ENCODE measurements at regions not wholly inside any gene's neighbourhood (a gene's known extent, or its start where the extent isn't known, plus 50 kb on each side); places are given as distances from the start of the nearest gene placed in this dataset.
"Not testable (repeated sequence)": the region's sequence is repeated elsewhere in the genome, so short reads cannot be mapped to it uniquely, and the experiment has no call there.

- DNase-seq (ENCODE audit: low read depth in 2 of 2, low spot score in 1 of 2): no peak
Observed at GRCh38 chr3:102682741-102683140, 247.9 kb downstream of the ZPLD1 start.

- DNase-seq (ENCODE audit: low read depth in 2 of 2, low spot score in 1 of 2): no peak
Observed at GRCh38 chr3:102686792-102687191, 252.0 kb downstream of the ZPLD1 start.

GRCh38 chr3:102687851-102688555 lies 253.2 kb downstream of the ZPLD1 start:
- no peak for DNase-seq (ENCODE audit: low read depth in 2 of 2, low spot score in 1 of 2)

GRCh38 chr3:102688556-102688930 lies 253.7 kb downstream of the ZPLD1 start:
- no peak for DNase-seq (ENCODE audit: low read depth in 2 of 2, low spot score in 1 of 2)

GRCh38 chr3:102691507-102691906 lies 256.7 kb downstream of the ZPLD1 start:
- DNase-seq (ENCODE audit: low read depth in 2 of 2, low spot score in 1 of 2): no peak

- no peak for DNase-seq (ENCODE audit: low read depth in 2 of 2, low spot score in 1 of 2)
Observed at GRCh38 chr3:102699104-102699818, 264.4 kb downstream of the ZPLD1 start.

GRCh38 chr3:102699819-102700140 lies 265.0 kb downstream of the ZPLD1 start:
- DNase-seq (ENCODE audit: low read depth in 2 of 2, low spot score in 1 of 2): no peak

- DNase-seq (ENCODE audit: low read depth in 2 of 2, low spot score in 1 of 2): no peak
Observed at GRCh38 chr3:102712896-102713295, 278.1 kb downstream of the ZPLD1 start.

- DNase-seq (ENCODE audit: low read depth in 2 of 2, low spot score in 1 of 2): no peak
Observed at GRCh38 chr3:102714567-102714966, 279.8 kb downstream of the ZPLD1 start.

- no peak for DNase-seq (ENCODE audit: low read depth in 2 of 2, low spot score in 1 of 2)
Observed at GRCh38 chr3:102715030-102715697, 280.3 kb downstream of the ZPLD1 start.

- no peak for DNase-seq (ENCODE audit: low read depth in 2 of 2, low spot score in 1 of 2)
Observed at GRCh38 chr3:102718651-102719050, 283.8 kb downstream of the ZPLD1 start.

GRCh38 chr3:102722317-102722716 lies 287.5 kb downstream of the ZPLD1 start:
- no peak for DNase-seq (ENCODE audit: low read depth in 2 of 2, low spot score in 1 of 2)

GRCh38 chr3:102727340-102727739 lies 292.5 kb downstream of the ZPLD1 start:
- no peak for DNase-seq (ENCODE audit: low read depth in 2 of 2, low spot score in 1 of 2)

- DNase-seq (ENCODE audit: low read depth in 2 of 2, low spot score in 1 of 2): not testable (repeated sequence)
Observed at GRCh38 chr3:102732581-102732980, 297.8 kb downstream of the ZPLD1 start.

GRCh38 chr3:102733791-102734563 lies 299.2 kb downstream of the ZPLD1 start:
- no peak for DNase-seq (ENCODE audit: low read depth in 2 of 2, low spot score in 1 of 2)

- no peak for DNase-seq (ENCODE audit: low read depth in 2 of 2, low spot score in 1 of 2)
Observed at GRCh38 chr3:102735311-102735710, 300.5 kb downstream of the ZPLD1 start.

- no peak for DNase-seq (ENCODE audit: low read depth in 2 of 2, low spot score in 1 of 2)
Observed at GRCh38 chr3:102736288-102736974, 301.6 kb downstream of the ZPLD1 start.

- DNase-seq (ENCODE audit: low read depth in 2 of 2, low spot score in 1 of 2): no peak
Observed at GRCh38 chr3:102736975-102737304, 302.1 kb downstream of the ZPLD1 start.

GRCh38 chr3:102737353-102737752 lies 302.5 kb downstream of the ZPLD1 start:
- no peak for DNase-seq (ENCODE audit: low read depth in 2 of 2, low spot score in 1 of 2)

- DNase-seq (ENCODE audit: low read depth in 2 of 2, low spot score in 1 of 2): no peak
Observed at GRCh38 chr3:102741105-102741504, 306.3 kb downstream of the ZPLD1 start.

GRCh38 chr3:102741694-102742093 lies 306.9 kb downstream of the ZPLD1 start:
- DNase-seq (ENCODE audit: low read depth in 2 of 2, low spot score in 1 of 2): no peak

All from stimulated activated CD8-positive, alpha-beta memory T cell treated with anti-CD3 and anti-CD28 coated beads, Interleukin-4, amount 100 ng/mL, for 4 hours (primary cell).